ENCODE measurements at regions not wholly inside any gene's neighbourhood (a gene's known extent, or its start where the extent isn't known, plus 50 kb on each side); places are given as distances from the start of the nearest gene placed in this dataset.
"Not testable (repeated sequence)": the region's sequence is repeated elsewhere in the genome, so short reads cannot be mapped to it uniquely, and the experiment has no call there.

- TF ChIP-seq CTCF (IDR thresholded peaks at IDR 0.05; ENCODE audit: low read depth, low read length, missing control alignments), result no peak
- no peak overlapping the region for H3K4me3 ChIP-seq (ENCODE audit: low read depth, low read length)
- DNase-seq (ENCODE audit: low read depth), result no peak
These were observed 180.3 kb downstream of the PTBP2 start for GRCh38 chr1:96901783-96902363.

GRCh38 chr1:96912248-96912647, 190.7 kb downstream of the PTBP2 start:
- no peak for TF ChIP-seq CTCF (IDR thresholded peaks at IDR 0.05; ENCODE audit: low read depth, low read length, missing control alignments)
- DNase-seq (ENCODE audit: low read depth), result no peak
- no peak overlapping the region for H3K4me3 ChIP-seq (ENCODE audit: low read depth, low read length)

GRCh38 chr1:96915701-96916100, 194.1 kb downstream of the PTBP2 start:
- H3K4me3 ChIP-seq (ENCODE audit: low read depth, low read length); DNase-seq (ENCODE audit: low read depth): not testable (repeated sequence)

- DNase-seq (ENCODE audit: low read depth), result no peak
- TF ChIP-seq CTCF (IDR thresholded peaks at IDR 0.05; ENCODE audit: low read depth, low read length, missing control alignments), result no peak
- no peak overlapping the region for H3K4me3 ChIP-seq (ENCODE audit: low read depth, low read length)
These were observed 196.8 kb downstream of the PTBP2 start for GRCh38 chr1:96918406-96918805.

GRCh38 chr1:96922181-96922580, 200.6 kb downstream of the PTBP2 start:
- no peak for TF ChIP-seq CTCF (IDR thresholded peaks at IDR 0.05; ENCODE audit: low read depth, low read length, missing control alignments)
- DNase-seq (ENCODE audit: low read depth), result no peak
- H3K4me3 ChIP-seq (ENCODE audit: low read depth, low read length), result no peak overlapping the region

GRCh38 chr1:96923753-96924152, 202.2 kb downstream of the PTBP2 start:
- TF ChIP-seq CTCF (IDR thresholded peaks at IDR 0.05; ENCODE audit: low read depth, low read length, missing control alignments), result no peak
- no peak overlapping the region for H3K4me3 ChIP-seq (ENCODE audit: low read depth, low read length)
- DNase-seq (ENCODE audit: low read depth), result no peak

GRCh38 chr1:96926176-96926575, 204.6 kb downstream of the PTBP2 start:
- DNase-seq (ENCODE audit: low read depth), result no peak
- no peak for TF ChIP-seq CTCF (IDR thresholded peaks at IDR 0.05; ENCODE audit: low read depth, low read length, missing control alignments)
- H3K4me3 ChIP-seq (ENCODE audit: low read depth, low read length), result no peak overlapping the region
